ENCODE measurements at regions not wholly inside any gene's neighbourhood (a gene's known extent, or its start where the extent isn't known, plus 50 kb on each side); places are given as distances from the start of the nearest gene placed in this dataset.
"Not testable (repeated sequence)": the region's sequence is repeated elsewhere in the genome, so short reads cannot be mapped to it uniquely, and the experiment has no call there.

DNA sequence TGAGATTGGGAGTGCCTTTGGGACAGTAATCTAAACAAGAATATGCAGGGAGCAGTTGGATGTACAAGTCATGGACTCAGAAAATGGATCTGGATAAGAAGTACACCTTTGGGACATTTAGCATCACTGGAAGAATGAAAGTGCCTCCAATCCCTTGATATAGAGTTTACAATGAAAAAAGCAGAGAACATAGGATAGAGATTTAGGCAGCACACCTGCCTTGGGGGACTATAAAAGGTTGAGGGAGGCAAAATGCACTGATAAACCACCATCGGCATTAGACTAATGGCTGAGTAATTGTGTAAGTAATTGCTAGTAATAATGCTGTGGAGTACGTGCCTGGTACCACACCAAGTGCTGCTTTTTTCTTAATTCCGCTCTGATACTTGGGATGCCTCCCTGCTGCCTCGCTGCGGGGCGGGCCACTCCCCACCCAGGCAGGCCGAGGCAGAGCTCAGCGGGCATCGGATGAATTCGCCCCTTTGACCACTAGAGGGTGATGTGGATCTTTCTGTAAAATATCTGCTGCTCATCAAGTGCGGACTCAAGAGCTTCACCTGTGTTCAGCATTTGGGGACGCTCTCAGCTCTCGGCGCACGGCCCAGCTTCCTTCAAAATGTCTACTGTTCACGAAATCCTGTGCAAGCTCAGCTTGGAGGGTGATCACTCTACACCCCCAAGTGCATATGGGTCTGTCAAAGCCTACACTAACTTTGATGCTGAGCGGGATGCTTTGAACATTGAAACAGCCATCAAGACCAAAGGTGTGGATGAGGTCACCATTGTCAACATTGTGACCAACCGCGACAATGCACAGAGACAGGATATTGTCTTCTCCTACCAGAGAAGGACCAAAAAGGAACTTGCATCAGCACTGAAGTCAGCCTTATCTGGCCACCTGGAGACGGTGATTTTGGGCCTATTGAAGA lies 99.9 kb downstream of the ANKRD18B start:
- ATAC-seq: peak; percentile 77 to 92

GRCh38 chr9:33628318-33628717 lies 104.3 kb downstream of the ANKRD18B start:
- ATAC-seq: not testable (repeated sequence)

DNA sequence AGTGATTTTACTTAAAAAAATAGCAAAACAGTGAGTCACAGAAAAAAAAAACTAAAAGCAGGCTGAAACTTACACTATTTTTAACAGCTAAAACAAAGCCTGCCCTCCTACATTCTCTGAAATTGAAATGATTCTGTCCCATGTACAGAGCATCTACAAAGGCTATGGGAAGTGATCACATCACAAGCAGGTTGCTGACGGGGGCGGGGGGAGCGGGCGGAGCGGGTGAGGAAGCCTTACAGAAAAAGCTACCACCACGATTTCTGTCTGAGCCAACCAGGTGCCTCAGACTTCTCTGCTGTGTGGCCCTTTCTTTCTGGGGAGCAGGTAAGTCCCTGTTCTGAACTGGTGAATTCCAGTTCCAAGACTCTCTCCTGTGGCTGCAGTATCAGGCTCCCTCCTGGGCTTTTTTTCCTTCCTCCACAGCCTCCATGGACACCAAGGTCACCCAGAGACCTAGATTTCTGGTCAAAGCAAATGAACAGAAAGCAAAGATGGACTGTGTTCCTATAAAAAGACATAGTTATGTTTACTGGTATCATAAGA lies 104.9 kb downstream of the ANKRD18B start:
- no peak for ATAC-seq

DNA sequence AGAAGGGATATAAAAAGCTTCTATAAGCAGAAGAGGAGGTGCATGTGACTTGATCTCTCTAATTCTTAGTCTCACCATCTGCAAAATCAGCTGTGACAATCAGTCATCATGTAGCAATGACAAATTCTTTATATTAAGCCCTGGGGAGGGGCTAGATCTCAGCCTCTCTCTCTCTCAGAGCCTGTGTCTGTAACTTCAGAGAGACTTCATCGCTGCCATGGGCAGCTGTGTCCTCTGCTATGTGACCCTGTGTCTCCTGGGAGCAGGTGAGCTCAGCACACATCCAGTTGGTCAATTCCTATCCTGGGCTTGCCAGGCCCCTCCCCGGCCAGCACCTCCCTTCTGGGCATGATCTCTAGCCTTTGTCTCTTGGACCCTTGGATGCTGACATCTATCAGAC lies 109.6 kb downstream of the ANKRD18B start:
- ATAC-seq: no peak

- ATAC-seq: no peak
Measured at GRCh38 chr9:33637881-33638280, 113.8 kb downstream of the ANKRD18B start.

- no peak for ATAC-seq
Measured at GRCh38 chr9:33638391-33638915, 114.4 kb downstream of the ANKRD18B start.

DNA sequence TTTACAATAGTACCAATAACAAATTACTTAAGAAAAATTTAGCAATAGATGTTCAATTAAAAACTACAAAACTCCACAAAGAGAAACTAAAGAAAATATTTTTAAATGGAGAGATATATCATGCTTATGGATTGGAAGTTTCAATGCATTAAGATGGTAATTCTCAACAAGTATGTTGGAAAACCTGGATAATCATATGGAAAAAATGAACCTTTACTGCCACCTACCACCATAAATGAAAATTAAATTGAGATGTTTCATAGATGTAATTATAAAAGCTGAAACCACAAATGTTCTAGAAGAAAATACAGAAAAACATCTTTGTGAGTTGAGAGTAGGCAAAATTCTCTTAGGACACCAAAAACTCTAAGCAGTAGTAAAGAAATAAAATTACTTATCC lies 121.7 kb downstream of the ANKRD18B start:
- no peak for ATAC-seq

DNA sequence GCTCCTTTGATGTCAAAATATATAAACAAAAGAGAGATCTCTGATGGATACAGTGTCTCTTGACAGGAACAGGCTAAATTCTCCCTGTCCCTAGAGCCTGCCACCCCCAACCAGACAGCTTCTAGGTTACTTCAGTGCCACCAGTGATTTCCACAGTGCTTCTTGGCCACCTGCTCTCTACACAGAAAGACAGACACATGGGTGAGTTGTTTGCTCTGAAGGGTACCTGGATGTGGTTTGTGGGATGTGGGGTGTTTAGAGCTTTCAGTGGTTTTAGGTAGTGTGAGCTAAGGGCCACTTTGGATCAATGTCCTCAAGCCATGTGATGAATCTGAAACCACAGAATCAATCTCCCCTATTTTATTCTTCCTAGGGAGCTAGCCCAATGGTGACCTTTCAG lies 125.4 kb downstream of the ANKRD18B start:
- no peak for ATAC-seq

DNA sequence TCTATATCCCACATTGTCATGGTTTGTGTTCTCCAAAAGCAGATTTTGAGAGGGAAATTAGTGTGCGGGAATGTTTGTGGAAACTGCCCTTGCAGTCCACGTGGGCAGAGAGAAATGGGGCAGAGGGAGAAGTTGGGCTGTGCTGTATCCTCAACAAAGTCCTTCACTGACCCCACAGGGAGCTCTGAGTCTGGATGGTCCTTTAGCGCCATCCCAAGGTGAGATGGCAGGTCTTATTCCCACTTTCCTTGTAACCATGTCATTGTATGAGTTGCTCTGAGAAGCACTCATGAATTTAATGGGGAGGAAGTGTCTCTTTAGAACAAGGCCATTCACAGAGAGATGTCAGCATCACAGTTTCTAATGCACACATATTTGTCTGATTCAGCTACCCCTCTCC lies 127.1 kb downstream of the ANKRD18B start:
- no peak for ATAC-seq

DNA sequence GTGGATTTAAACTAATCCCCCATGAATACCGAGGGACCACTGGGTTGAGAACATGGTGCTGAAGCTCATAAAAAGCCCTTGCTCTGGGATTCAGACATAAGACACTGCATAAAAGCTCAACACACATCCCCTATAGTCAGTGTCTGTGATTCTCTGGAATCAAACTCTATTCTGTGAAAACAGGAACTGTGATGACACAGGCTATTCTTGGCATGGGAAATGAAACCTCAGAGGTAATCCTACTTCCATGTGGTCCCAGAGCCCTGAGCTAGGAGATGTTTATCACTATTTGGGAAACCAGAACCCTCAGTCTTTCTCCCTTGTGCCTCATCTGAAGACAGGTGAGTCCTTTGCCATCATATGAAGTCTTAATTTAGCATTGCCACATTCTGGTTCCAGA lies 135.4 kb upstream of the PRSS3 start:
- ATAC-seq: no peak

DNA sequence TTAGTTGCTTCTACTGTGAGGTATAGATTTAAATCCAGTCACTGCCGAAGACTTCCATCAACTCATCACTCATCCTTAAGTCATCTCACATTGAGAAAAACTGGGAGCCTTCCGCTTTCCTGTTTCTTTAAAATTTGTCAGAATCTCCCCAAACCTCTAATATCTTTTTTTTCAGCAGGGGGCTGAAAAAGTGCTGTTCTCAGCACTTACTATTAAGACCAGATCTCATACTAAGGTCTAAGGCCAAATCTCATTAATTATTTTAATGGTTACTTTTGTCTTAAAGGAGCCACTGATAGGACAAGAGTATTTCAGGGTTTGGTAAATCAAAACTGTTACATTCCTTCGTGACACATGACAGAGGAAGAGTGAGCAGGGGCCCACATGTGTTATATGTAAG lies 134.6 kb upstream of the PRSS3 start:
- ATAC-seq: no peak

GRCh38 chr9:33661176-33661575 lies 134.2 kb upstream of the PRSS3 start:
- ATAC-seq: no peak

DNA sequence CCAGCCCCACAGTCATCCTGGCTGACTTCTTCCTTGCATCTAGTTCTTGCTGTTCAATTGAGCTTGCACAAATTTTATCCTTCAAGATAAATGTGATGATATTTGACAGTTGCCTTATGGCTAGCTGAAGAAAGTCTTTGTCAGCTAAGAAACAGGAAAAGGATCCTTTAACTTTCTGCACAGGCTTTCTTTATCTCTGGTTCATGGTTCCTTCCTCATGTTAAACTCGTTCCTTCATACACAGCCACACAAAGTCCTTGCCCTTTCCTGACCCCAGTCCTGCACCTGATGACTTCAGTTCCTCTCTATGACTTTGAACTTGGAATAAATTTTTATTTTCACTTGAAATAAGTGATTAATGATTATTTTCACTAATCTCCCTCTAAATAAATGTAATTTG lies 132.5 kb upstream of the PRSS3 start:
- ATAC-seq: no peak

DNA sequence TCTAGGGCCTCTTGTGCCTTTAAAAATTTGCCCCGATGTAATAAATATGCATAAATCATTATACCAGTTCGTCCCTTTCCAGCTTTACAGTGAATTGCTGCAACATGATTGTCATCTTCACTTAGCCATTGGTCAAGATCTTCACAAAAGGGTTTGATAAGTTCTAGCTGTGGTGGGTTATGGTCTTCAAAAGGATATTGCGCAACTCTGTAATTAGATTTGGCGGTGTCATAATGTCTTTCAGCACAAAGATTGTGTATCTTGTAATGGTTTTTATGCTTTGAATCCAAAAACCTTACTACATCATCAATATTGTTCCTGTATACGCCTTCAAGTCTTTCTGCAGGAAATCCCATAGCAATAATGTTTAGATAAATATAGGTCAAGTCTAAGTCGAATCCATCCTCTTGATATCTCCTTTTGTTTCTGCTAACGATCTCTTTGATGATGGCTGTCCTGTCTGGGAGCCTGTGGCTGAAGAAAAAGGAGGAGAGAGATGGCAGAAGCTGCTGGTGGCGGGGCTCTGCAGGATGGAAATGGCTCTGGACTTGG lies 119.1 kb upstream of the PRSS3 start:
- not testable (repeated sequence) for ATAC-seq

DNA sequence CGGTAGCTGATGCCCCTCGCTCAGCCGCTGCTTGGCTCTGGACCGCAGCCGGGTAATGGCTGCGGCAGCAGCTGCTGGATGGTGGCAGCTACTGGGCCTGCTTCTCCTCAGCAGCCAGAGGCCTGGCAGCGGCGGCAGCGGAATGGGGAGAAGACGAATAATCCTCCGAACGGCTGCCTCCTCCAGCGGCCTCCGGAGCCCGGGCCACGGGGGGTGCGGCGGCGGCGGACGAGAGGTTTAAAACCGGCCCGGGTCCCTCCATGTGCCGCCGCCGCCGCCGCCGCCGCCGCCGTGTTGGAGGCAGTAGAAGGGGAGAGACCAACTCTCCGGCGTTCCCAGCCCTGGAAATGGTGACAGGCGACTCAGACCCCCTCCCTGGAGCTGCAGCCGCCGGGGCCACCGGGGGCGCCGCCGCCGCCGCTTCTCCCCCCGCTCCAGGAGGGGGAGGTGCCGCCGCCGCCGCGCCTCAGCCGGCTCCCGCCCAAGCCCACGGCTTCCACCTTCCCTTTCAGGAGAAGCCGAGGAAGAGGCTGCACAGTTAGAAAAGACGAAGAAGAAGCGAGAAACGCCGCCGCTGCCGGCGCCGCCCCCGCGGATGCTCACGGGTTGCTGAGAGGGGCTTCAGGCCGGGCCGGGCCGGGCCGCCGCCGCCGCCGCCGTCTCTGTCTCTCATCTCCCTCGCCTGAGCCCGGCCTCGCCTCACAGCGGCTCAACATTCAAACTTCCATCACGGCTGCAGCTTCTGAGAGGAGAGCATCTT lies 118.4 kb upstream of the PRSS3 start:
- peak; percentile 48 to 51 for ATAC-seq

GRCh38 chr9:33677506-33677809 lies 117.9 kb upstream of the PRSS3 start:
- no peak for ATAC-seq

DNA sequence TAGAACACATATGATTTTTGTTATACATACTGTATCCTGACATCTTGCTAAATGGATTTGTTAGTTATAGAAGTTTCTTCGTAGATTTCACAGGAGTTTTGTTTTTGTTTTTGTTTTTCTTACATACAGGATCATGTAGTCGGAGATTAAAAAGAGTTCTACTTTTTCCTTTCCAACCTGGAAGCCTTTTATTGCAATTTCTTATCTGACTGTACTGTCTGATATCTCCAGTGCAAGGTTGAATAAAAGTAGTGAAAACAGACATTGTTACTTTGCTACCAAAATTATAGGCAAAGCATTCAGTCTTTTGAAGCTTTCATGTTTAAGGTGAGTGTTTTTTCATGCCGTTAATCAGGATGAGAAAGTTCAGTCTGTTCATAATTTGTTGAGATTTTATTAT lies 117.4 kb upstream of the PRSS3 start:
- ATAC-seq: no peak

GRCh38 chr9:33682551-33682950 lies 112.8 kb upstream of the PRSS3 start:
- no peak for ATAC-seq

DNA sequence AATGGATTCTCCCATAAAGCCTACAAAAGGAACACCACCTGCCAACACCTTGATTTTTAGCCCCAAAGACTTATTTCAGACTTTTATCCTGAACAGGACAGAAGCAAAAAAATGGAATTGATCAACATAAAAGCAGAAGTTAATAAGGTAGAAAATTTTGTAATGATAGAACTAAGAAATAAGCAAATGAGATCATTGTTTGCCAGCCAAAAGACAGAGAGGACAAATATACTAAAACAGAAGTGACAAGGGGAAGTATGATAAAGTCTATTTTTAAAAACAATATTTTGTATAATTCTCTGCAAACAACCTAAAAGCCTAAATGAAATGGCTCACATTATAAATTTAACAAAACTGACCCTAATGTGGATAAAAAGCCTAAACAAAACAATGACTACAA lies 110.5 kb upstream of the PRSS3 start:
- no peak for ATAC-seq

DNA sequence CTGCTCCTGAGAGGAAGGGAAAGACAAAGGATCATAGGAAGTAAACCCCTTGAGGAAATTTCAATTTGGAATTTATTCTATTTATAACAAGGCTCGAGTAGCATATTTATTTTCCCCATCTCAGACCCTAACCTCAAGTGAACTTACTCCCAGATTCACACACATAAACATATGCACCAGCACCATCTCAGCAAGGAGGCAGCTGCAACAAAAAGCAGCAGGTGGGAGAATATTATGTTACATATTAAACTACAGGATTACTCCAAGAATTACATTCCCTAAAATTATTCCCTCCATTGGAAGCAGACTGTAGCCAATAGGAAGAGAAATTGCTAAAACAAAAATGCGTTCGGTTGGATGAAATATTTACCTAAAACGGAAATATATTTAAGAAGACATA lies 108.4 kb upstream of the PRSS3 start:
- no peak for ATAC-seq

- no peak for ATAC-seq
Measured at GRCh38 chr9:33687779-33688178, 107.6 kb upstream of the PRSS3 start.

- ATAC-seq: no peak
Measured at GRCh38 chr9:33690143-33690933, 105.0 kb upstream of the PRSS3 start.

DNA sequence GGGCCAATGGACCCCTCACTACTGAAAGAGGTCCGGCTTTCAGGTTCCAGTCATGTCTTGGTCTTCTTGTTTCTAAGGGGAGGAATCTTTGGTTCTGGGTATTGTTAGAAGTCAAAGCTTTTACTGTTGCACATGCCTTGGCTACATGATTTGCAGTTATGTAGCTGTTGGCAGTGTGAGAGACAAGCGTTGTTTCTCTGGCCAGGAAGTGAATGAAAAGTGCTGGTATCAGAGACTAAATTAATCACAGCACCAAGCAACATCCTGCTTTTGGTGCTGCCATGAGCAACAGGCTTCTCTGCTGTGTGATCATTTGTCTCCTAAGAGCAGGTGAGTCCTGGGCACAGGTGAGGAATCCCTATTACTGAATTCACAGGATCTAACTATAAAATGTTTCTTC lies 100.1 kb upstream of the PRSS3 start:
- no peak for ATAC-seq
